ENCODE measurements at regions not wholly inside any gene's neighbourhood (a gene's known extent, or its start where the extent isn't known, plus 50 kb on each side); places are given as distances from the start of the nearest gene placed in this dataset.

DNA sequence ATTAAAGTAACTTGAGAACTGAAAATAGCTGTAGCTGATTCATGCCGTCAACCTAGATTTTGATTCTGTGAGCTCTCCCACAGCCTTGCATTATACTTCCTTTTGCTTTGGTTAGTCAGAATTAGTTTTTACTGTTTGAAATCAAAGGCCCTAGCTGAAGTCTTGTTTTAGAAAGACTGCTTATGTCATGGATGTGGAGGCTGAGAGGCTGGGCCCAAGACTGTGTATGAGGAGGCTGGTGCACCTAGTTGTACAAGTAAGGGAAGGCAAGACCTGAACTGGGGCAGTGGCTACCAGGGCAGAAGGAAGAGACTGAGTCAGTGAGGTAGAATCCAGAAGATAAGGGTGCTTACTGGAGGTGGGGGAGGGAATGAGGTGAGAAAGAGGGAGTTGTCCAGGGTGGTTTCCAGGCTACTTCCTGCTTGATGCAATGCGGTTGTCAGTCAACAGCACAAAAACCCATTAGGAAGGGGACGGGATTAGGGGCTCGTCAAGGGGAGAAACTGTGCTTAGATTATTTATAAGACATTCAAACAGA is 76.2 kb upstream of the PAGE3 start:
- H3K4me3 Mint-ChIP-seq = no peak overlapping the region
- H3K27ac Mint-ChIP-seq = no peak overlapping the region
- H3K4me1 Mint-ChIP-seq (ENCODE audit: low read depth) = peaks cover 16% of the 10 kb centered on the region
- ChIA-PET CTCF (no interaction called here), POLR2A (no interaction called here)
- H3K27me3 ChIP-seq (ENCODE audit: control insufficient read depth in 1 of 2, insufficient read depth in 2 of 2, low read length in 2 of 2) = no peaks in the 10 kb centered on the region
- no peaks in the 10 kb centered on the region for H3K9me3 ChIP-seq (ENCODE audit: control insufficient read depth in 1 of 2, insufficient read depth in 1 of 2, low read length in 2 of 2)
- TF ChIP-seq, protein P1, sequence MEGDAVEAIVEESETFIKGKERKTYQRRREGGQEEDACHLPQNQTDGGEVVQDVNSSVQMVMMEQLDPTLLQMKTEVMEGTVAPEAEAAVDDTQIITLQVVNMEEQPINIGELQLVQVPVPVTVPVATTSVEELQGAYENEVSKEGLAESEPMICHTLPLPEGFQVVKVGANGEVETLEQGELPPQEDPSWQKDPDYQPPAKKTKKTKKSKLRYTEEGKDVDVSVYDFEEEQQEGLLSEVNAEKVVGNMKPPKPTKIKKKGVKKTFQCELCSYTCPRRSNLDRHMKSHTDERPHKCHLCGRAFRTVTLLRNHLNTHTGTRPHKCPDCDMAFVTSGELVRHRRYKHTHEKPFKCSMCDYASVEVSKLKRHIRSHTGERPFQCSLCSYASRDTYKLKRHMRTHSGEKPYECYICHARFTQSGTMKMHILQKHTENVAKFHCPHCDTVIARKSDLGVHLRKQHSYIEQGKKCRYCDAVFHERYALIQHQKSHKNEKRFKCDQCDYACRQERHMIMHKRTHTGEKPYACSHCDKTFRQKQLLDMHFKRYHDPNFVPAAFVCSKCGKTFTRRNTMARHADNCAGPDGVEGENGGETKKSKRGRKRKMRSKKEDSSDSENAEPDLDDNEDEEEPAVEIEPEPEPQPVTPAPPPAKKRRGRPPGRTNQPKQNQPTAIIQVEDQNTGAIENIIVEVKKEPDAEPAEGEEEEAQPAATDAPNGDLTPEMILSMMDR (IDR thresholded peaks at IDR 0.05) = no peak
- H3K36me3 Mint-ChIP-seq (ENCODE audit: low read depth) = no peaks in the 10 kb centered on the region
- H3K27ac ChIP-seq (ENCODE audit: low read depth in 1 of 2, low read length in 2 of 2) = no peak overlapping the region
- peaks cover 11% of the 10 kb centered on the region for H3K4me1 ChIP-seq (ENCODE audit: insufficient read depth, low read length)
- H3K9me3 Mint-ChIP-seq = no peaks in the 10 kb centered on the region
- DNase-seq (no peak), ATAC-seq (ENCODE audit: poor library complexity) (no peak)
- H3K27me3 Mint-ChIP-seq = no peaks in the 10 kb centered on the region
- H3K4me3 ChIP-seq (ENCODE audit: low read length) = no peak overlapping the region
- intact Hi-C loops (cut with DNase I, micrococcal nuclease) = loop anchor here in 1 of 2 experiments (10.0 kb wide), 1 partner anchor 176 kb away; no protein-coding TSS in a partner anchor
- H3K36me3 ChIP-seq (ENCODE audit: insufficient read depth, low read length) = no peaks in the 10 kb centered on the region

DNA sequence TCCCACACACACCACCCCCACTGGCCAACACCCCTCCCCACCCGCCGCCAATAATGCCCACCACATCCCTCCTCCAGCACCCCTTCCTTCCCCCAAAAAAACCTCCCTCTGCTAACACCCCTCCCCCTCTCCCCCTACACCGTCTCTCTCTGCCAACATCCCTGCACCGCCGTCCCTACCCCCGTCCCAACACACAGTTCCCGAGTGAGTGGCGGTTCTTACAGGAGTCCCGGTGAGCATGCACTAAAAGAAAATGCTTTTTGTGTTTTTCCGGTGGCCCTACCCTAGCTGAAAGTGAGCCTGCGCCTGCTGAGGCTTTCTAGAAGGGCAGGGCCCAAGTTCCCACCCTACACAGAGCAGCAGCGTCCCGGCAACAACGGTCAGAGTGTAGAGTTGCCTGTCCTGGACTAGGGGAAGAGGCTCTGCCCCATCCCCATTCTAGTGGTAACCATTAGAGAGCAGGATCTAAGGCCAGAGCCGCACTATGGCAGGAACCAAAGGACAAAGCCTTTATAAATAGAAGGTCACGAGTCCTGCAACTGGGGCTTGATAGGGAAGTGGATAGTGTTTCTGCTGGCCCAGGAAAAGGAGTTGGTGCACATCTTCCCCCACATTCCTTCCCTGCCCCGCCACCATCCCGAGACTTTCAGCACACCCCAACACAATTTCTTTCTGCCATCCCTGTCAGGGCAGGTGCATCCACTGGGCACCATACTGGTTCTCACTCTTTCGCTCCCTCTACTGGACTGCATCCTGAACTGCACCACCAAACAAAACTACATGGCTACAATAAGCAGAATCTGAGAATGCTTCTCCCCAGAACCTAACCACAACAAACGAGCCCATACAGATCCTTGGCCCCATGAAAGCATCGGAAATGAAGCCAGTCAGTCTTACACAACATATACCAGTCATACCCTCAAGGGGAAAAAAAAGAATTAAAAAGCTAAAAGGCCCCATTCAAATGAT is 78.1 kb upstream of the PAGE3 start:
- no peak overlapping the region for H3K27ac Mint-ChIP-seq
- no peaks in the 10 kb centered on the region for H3K36me3 Mint-ChIP-seq (ENCODE audit: low read depth)
- no peak overlapping the region for H3K27ac ChIP-seq (ENCODE audit: low read depth in 1 of 2, low read length in 2 of 2)
- peaks cover 11% of the 10 kb centered on the region for H3K4me1 ChIP-seq (ENCODE audit: insufficient read depth, low read length)
- no peaks in the 10 kb centered on the region for H3K27me3 ChIP-seq (ENCODE audit: control insufficient read depth in 1 of 2, insufficient read depth in 2 of 2, low read length in 2 of 2)
- H3K36me3 ChIP-seq (ENCODE audit: insufficient read depth, low read length) = no peaks in the 10 kb centered on the region
- H3K9me3 ChIP-seq (ENCODE audit: control insufficient read depth in 1 of 2, insufficient read depth in 1 of 2, low read length in 2 of 2) = no peaks in the 10 kb centered on the region
- no peak overlapping the region for H3K4me3 ChIP-seq (ENCODE audit: low read length)
- ATAC-seq (ENCODE audit: poor library complexity) = peak; percentile 93
- peaks cover 16% of the 10 kb centered on the region for H3K4me1 Mint-ChIP-seq (ENCODE audit: low read depth)
- no peaks in the 10 kb centered on the region for H3K27me3 Mint-ChIP-seq
- intact Hi-C loops (cut with DNase I, micrococcal nuclease) = loop anchor here in 1 of 2 experiments (10.0 kb wide), 1 partner anchor 178 kb away; no protein-coding TSS in a partner anchor
- TF ChIP-seq, protein P1 (IDR thresholded peaks at IDR 0.05) = peak; percentile 43
- no peaks in the 10 kb centered on the region for H3K9me3 Mint-ChIP-seq
- DNase-seq = peak in 12 of 14 experiments; percentile 6 to 70 (median 22)
- CTCF ChIA-PET = no interaction called here
- peak overlapping the region; percentile 1 for H3K4me3 Mint-ChIP-seq
- POLR2A ChIA-PET = interaction anchor here (1.0 to 1.3 kb wide), 2 partner anchors 109 to 146 kb away, joined by 3 read pairs; partner anchors contain the start of gene MAGEH1

DNA sequence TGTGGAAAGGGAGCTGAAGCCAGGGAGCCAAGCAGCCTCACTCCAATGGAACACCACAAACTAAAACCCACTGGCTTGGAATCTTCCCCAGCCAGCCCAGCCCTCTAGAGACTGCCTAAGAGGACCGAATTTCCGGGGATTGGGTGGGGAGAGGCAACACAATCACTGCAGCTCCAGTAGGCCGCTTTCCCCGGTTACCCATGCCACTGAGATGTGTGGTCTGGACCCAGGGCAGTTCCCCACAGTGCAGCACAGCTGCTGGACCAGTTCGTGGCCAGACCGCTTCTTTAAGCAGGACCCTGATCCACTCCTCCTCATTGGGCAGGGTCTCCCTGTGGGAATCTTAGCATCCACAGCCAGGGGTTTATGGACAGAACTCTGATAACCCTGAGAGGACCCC is 91.9 kb upstream of the PAGE3 start:
- no peak for ATAC-seq (ENCODE audit: poor library complexity)
- Mint-ChIP-seq H3K4me3 (no peak overlapping the region), H3K4me1 (ENCODE audit: low read depth) (peaks cover 17% of the 10 kb centered on the region), H3K27me3 (no peaks in the 10 kb centered on the region), H3K9me3 (peaks cover 7% of the 10 kb centered on the region), H3K27ac (no peak overlapping the region), H3K36me3 (ENCODE audit: low read depth) (peaks cover 16% of the 10 kb centered on the region)
- Histone ChIP-seq H3K27me3 (ENCODE audit: control insufficient read depth in 1 of 2, insufficient read depth in 2 of 2, low read length in 2 of 2) (no peaks in the 10 kb centered on the region), H3K27ac (ENCODE audit: low read depth in 1 of 2, low read length in 2 of 2) (no peak overlapping the region), H3K4me3 (ENCODE audit: low read length) (no peak overlapping the region), H3K4me1 (ENCODE audit: insufficient read depth, low read length) (peaks cover 15% of the 10 kb centered on the region), H3K9me3 (ENCODE audit: control insufficient read depth in 1 of 2, insufficient read depth in 1 of 2, low read length in 2 of 2) (no peaks in the 10 kb centered on the region), H3K36me3 (ENCODE audit: insufficient read depth, low read length) (no peaks in the 10 kb centered on the region)
- intact Hi-C loops (cut with DNase I, micrococcal nuclease) = no loop called here
- CTCF ChIA-PET = no interaction called here
- TF ChIP-seq, protein P1 (IDR thresholded peaks at IDR 0.05) = no peak
- DNase-seq = no peak
- POLR2A ChIA-PET = interaction anchor here (2.3 kb wide), 1 partner anchor 95 kb away, joined by 5 read pairs; the partner anchor contains the start of gene MAGEH1

Measured in CD4-positive, alpha-beta T cell (primary cell).